ENCODE measurements at regions not wholly inside any gene's neighbourhood (a gene's known extent, or its start where the extent isn't known, plus 50 kb on each side); places are given as distances from the start of the nearest gene placed in this dataset.
"Not testable (repeated sequence)": the region's sequence is repeated elsewhere in the genome, so short reads cannot be mapped to it uniquely, and the experiment has no call there.

DNA sequence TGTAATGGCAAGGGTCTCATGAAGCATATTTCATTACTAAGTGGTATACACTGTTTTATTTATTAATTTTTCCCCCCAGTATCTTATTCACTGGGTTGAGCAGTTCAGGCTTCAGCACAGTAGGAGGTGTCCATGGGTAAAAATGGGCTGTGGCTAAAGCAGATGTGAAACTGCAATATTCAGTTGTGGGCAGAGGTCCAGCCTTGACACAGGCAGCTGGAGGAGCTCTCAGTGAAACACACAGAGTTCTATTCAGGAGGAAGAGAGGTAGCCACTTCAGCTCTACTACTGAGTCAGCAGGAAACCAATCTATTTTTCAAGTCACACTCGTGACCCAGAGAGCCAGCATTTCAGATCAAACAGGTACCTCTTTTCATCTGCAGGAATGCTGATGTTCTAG, 418.3 kb downstream of the CDH10 start:
- Mint-ChIP-seq H3K4me3 (no peak overlapping the region), H3K27ac (no peak overlapping the region), H3K27me3 (ENCODE audit: insufficient read depth) (peaks cover 4% of the 10 kb centered on the region), H3K4me1 (peaks cover 8% of the 10 kb centered on the region), H3K36me3 (ENCODE audit: low read depth) (no peaks in the 10 kb centered on the region), H3K9me3 (peaks cover 8% of the 10 kb centered on the region)
- no peaks in the 10 kb centered on the region for H3K36me3 ChIP-seq (ENCODE audit: control insufficient read depth, insufficient read depth, low read length)
- DNase-seq: no peak
- H3K4me3 ChIP-seq (ENCODE audit: low read length): no peak overlapping the region
- TF ChIP-seq, protein P1, sequence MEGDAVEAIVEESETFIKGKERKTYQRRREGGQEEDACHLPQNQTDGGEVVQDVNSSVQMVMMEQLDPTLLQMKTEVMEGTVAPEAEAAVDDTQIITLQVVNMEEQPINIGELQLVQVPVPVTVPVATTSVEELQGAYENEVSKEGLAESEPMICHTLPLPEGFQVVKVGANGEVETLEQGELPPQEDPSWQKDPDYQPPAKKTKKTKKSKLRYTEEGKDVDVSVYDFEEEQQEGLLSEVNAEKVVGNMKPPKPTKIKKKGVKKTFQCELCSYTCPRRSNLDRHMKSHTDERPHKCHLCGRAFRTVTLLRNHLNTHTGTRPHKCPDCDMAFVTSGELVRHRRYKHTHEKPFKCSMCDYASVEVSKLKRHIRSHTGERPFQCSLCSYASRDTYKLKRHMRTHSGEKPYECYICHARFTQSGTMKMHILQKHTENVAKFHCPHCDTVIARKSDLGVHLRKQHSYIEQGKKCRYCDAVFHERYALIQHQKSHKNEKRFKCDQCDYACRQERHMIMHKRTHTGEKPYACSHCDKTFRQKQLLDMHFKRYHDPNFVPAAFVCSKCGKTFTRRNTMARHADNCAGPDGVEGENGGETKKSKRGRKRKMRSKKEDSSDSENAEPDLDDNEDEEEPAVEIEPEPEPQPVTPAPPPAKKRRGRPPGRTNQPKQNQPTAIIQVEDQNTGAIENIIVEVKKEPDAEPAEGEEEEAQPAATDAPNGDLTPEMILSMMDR (conservative IDR thresholded peaks at IDR 0.05): no peak
- H3K9ac ChIP-seq (ENCODE audit: extremely low read depth, low read length, poor library complexity, severe bottlenecking): no peak overlapping the region
- H3K27ac ChIP-seq (ENCODE audit: low read depth, low read length): no peak overlapping the region
- H3K4me1 ChIP-seq (ENCODE audit: control insufficient read depth, insufficient read depth, low read length): no peaks in the 10 kb centered on the region
- peaks cover 15% of the 10 kb centered on the region for H3K9me3 ChIP-seq (ENCODE audit: control insufficient read depth, low read length)
- H3K27me3 ChIP-seq (ENCODE audit: control insufficient read depth, insufficient read depth, low read length, poor library complexity, severe bottlenecking): no peaks in the 10 kb centered on the region
- 95 to 100% methylated on average over 1 of the region's 1 CpG for WGBS, 2 experiments (ENCODE audit: insufficient coverage in 1 of 2, insufficient read length in 1 of 2)

DNA sequence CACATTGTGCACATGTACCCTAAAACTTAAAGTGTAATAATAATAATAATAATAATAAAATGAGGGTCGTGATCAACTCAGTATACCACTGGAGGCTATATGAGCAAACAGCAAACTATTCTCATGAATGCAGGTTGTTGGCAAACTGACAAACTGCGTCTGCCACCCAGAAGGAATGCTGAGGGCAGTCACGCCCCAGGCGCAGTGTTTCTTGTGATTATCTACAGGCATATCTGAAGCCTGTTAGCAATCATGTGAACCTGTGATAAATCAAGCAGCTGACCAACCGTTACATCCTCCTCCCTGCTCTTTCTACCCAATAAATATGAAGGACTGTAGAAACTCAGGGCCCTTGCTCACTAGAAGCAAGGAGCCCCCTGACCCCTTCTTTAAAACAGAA, 416.9 kb downstream of the CDH10 start:
- not testable (repeated sequence) for DNase-seq; H3K9me3 Mint-ChIP-seq; H3K36me3 Mint-ChIP-seq (ENCODE audit: low read depth)

DNA sequence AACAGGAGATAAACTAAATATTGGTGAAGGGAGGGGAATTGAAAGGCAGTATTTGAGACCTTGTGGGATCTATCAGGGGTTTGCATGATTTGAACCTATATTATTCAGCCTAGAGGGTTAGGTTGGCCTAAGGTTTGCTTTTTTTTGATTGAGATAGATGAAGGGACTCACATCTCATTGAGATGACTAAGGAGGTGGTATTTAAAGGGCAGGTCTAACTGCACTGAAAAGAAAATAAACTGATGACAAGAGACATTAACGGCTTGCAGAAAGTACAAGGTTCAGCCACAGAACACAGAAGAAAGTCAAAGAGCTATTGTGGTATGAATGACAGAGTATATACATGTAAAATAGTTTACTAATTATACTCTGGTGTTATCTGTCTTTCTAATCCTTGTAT, 412.7 kb downstream of the CDH10 start:
- peaks cover 2% of the 10 kb centered on the region for H3K27me3 Mint-ChIP-seq (ENCODE audit: insufficient read depth)
- Histone ChIP-seq H3K9ac (ENCODE audit: extremely low read depth, low read length, poor library complexity, severe bottlenecking) (no peak overlapping the region), H3K27me3 (ENCODE audit: control insufficient read depth, insufficient read depth, low read length, poor library complexity, severe bottlenecking) (no peaks in the 10 kb centered on the region), H3K4me1 (ENCODE audit: control insufficient read depth, insufficient read depth, low read length) (no peaks in the 10 kb centered on the region), H3K9me3 (ENCODE audit: control insufficient read depth, low read length) (no peaks in the 10 kb centered on the region), H3K27ac (ENCODE audit: low read depth, low read length) (no peak overlapping the region), H3K4me3 (ENCODE audit: low read length) (no peak overlapping the region), H3K36me3 (ENCODE audit: control insufficient read depth, insufficient read depth, low read length) (no peaks in the 10 kb centered on the region)
- H3K9me3 Mint-ChIP-seq: peaks cover 4% of the 10 kb centered on the region
- no peak overlapping the region for H3K4me3 Mint-ChIP-seq
- H3K36me3 Mint-ChIP-seq (ENCODE audit: low read depth): no peaks in the 10 kb centered on the region
- peaks cover 2% of the 10 kb centered on the region for H3K4me1 Mint-ChIP-seq
- no peak overlapping the region for H3K27ac Mint-ChIP-seq
- 63% methylated on average over 1 of the region's 1 CpG; no CpG with 5 or more reads in 1 of the 2 experiments for WGBS, 2 experiments (ENCODE audit: insufficient coverage in 1 of 2, insufficient read length in 1 of 2)
- TF ChIP-seq, protein P1 (conservative IDR thresholded peaks at IDR 0.05): no peak
- DNase-seq: no peak

More for the DNA sequence above, 416.9 kb downstream of the CDH10 start:
- H3K27ac Mint-ChIP-seq; H3K27me3 Mint-ChIP-seq (ENCODE audit: insufficient read depth); H3K27ac ChIP-seq (ENCODE audit: low read depth, low read length); H3K4me3 ChIP-seq (ENCODE audit: low read length); H3K9ac ChIP-seq (ENCODE audit: extremely low read depth, low read length, poor library complexity, severe bottlenecking); H3K4me1 ChIP-seq (ENCODE audit: control insufficient read depth, insufficient read depth, low read length); H3K36me3 ChIP-seq (ENCODE audit: control insufficient read depth, insufficient read depth, low read length); H3K27me3 ChIP-seq (ENCODE audit: control insufficient read depth, insufficient read depth, low read length, poor library complexity, severe bottlenecking); H3K4me3 Mint-ChIP-seq: not testable (repeated sequence)
- 95 to 96% methylated on average over 4 to 5 of the region's 5 CpGs for WGBS, 2 experiments (ENCODE audit: insufficient coverage in 1 of 2, insufficient read length in 1 of 2)
- H3K9me3 ChIP-seq (ENCODE audit: control insufficient read depth, low read length): peaks cover 12% of the 10 kb centered on the region
- H3K4me1 Mint-ChIP-seq: peaks cover 10% of the 10 kb centered on the region

DNA sequence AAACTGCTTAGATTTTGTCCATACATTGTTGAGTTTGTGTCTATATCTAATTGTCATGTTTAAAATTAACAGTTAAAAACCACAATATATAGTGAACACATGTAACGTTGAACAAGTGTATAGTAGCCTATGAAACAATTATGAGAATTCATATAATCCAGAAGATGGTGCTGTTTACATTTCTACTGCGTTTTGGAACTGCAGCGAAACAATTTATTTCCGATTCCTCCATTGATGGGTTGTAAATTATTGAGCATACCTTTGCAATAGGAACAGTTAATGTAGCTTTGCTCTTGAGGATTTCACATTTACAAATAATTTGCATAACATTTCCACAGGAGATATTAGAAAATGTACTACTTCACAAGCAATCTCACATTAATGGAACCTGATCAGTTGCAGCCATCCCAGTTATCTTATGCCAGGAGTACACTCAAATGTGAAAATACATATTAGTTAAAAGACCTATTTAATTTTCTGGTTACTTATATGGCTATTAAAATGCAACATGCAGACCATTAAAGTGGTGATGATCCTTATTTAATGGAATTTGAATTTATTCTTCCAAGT, 411.8 kb downstream of the CDH10 start:
- Mint-ChIP-seq H3K36me3 (ENCODE audit: low read depth) (no peaks in the 10 kb centered on the region), H3K4me1 (peaks cover 2% of the 10 kb centered on the region), H3K27me3 (ENCODE audit: insufficient read depth) (no peaks in the 10 kb centered on the region), H3K4me3 (no peak overlapping the region), H3K9me3 (no peaks in the 10 kb centered on the region), H3K27ac (no peak overlapping the region)
- H3K4me1 ChIP-seq (ENCODE audit: control insufficient read depth, insufficient read depth, low read length): no peaks in the 10 kb centered on the region
- WGBS, 2 experiments (ENCODE audit: insufficient coverage in 1 of 2, insufficient read length in 1 of 2): 99 to 100% methylated on average over 1 to 4 of the region's 4 CpGs
- no peak overlapping the region for H3K9ac ChIP-seq (ENCODE audit: extremely low read depth, low read length, poor library complexity, severe bottlenecking)
- H3K27me3 ChIP-seq (ENCODE audit: control insufficient read depth, insufficient read depth, low read length, poor library complexity, severe bottlenecking): no peaks in the 10 kb centered on the region
- no peaks in the 10 kb centered on the region for H3K36me3 ChIP-seq (ENCODE audit: control insufficient read depth, insufficient read depth, low read length)
- no peak overlapping the region for H3K27ac ChIP-seq (ENCODE audit: low read depth, low read length)
- TF ChIP-seq, protein P1 (conservative IDR thresholded peaks at IDR 0.05): no peak
- DNase-seq: no peak
- H3K4me3 ChIP-seq (ENCODE audit: low read length): no peak overlapping the region
- H3K9me3 ChIP-seq (ENCODE audit: control insufficient read depth, low read length): no peaks in the 10 kb centered on the region

Data from endodermal cell (in vitro differentiated cells).